HCT116 (cell line): ENCODE measurements at regions not wholly inside any gene's neighbourhood (a gene's known extent, or its start where the extent isn't known, plus 50 kb on each side); places are given as distances from the start of the nearest gene placed in this dataset.
"Not testable (repeated sequence)": the region's sequence is repeated elsewhere in the genome, so short reads cannot be mapped to it uniquely, and the experiment has no call there.

ENCODE experiments used
- ATAC-seq: fragments of 200-7000 bp; cut with Tn5 transposase; 2 replicates; pipeline ENCODE4 v1.9.1; 2020; ENCODE audit warnings: mild to moderate bottlenecking, moderate library complexity
- BruUV-seq: library from RNA; stranded (reverse); fragments of 400-500 nt; replicated peaks from 2 replicates; lab custom pipeline; 2021; lab: Mats Ljungman, UMichigan
- CTCF ChIA-PET: fragments of 300-600 bp; sonication (Branson Sonifier 250); formaldehyde crosslinking; loops from one replicate; lab custom pipeline; 2021; ENCODE audit warnings: antibody characterized with exemption; lab: Charles Lee
- POLR2A ChIA-PET: fragments of 300-600, 350-600 bp; sonication (Branson Sonifier 250); formaldehyde crosslinking; loops from one replicate; lab custom pipeline; 2021; ENCODE audit warnings: antibody characterized with exemption; lab: Charles Lee
- RAD21 ChIA-PET, 2 experiments: fragments of 300-600 bp; sonication (Branson Sonifier 250); formaldehyde crosslinking; loops; one replicate each; lab custom pipeline; 2023; ENCODE audit warnings: low total read pairs in 2 of 2; ENCODE audit not compliant: uncharacterized antibody in 2 of 2, unreplicated experiment in 2 of 2, low non-redundant PET in 1 of 2; lab: Charles Lee
- DNase-seq: peaks from one replicate; pipeline ENCODE4 v3.0.0-alpha.2; 2010; ENCODE audit warnings: low read depth, low spot score
- H2AFZ ChIP-seq: fragments of 200-600 bp; shearing (Covaris generic), sonication (generic); 2 replicates; pipeline ENCODE4 v1.6.1; 2017; ENCODE audit warnings: low read depth, mixed run types, mixed read lengths, antibody characterized with exemption, low read length; ENCODE audit not compliant: poor library complexity, severe bottlenecking
- H3K27ac ChIP-seq: 2 replicates; pipeline ENCODE4 v1.5.1; 2012; ENCODE audit warnings: low read depth, low read length
- H3K27me3 ChIP-seq: fragments of 200-600 bp; sonication (generic); 2 replicates; pipeline ENCODE4 v1.6.1; 2016; ENCODE audit warnings: mixed run types, low read length, mixed read lengths; ENCODE audit not compliant: insufficient read depth
- H3K36me3 ChIP-seq, 2 experiments: fragments of 200-500 bp in 1 of 2; fragments of 200-600 bp in 1 of 2; sonication (Bioruptor generic) in 1 of 2; sonication (generic) in 1 of 2; 2 replicates each; pipeline versions ENCODE4 v1.5.1 to v1.6.1; 2014 to 2016; ENCODE audit warnings: low read length in 2 of 2, inconsistent platforms in 1 of 2, mixed read lengths in 1 of 2, mixed run types in 1 of 2; ENCODE audit not compliant: insufficient read depth in 2 of 2, control insufficient read depth in 1 of 2
- H3K4me1 ChIP-seq, 2 experiments: fragments of 200-600 bp in 1 of 2; sonication (generic) in 1 of 2; 2 replicates each; pipeline versions ENCODE4 v1.5.1 to v1.6.1; 2012 to 2017; ENCODE audit warnings: low read length in 2 of 2, inconsistent platforms in 1 of 2, mild to moderate bottlenecking in 1 of 2, mixed read lengths in 1 of 2, mixed run types in 1 of 2, moderate library complexity in 1 of 2; ENCODE audit not compliant: insufficient read depth in 2 of 2, control insufficient read depth in 1 of 2
- H3K4me2 ChIP-seq: fragments of 200-600 bp; sonication (generic); 2 replicates; pipeline ENCODE4 v1.6.1; 2017; ENCODE audit warnings: mixed run types, low read length, mixed read lengths
- H3K4me3 ChIP-seq, 2 experiments: fragments of 200-600 bp in 1 of 2; sonication (generic) in 1 of 2; replicated peaks in 1 of 2; 2 replicates each; pipeline ENCODE4 v1.5.1; 2011 to 2016; ENCODE audit warnings: low read length in 2 of 2, control low read depth in 1 of 2, low read depth in 1 of 2, mild to moderate bottlenecking in 1 of 2, mixed read lengths in 1 of 2, mixed run types in 1 of 2
- H3K79me2 ChIP-seq: fragments of 200-600 bp; sonication (generic); 2 replicates; pipeline ENCODE4 v1.6.1; 2017; ENCODE audit warnings: mild to moderate bottlenecking, mixed run types, low read length, moderate library complexity, mixed read lengths; ENCODE audit not compliant: insufficient read depth
- H3K9ac ChIP-seq: fragments of 200-600 bp; sonication (generic); 2 replicates; pipeline ENCODE4 v1.6.1; 2016; ENCODE audit warnings: low read length, mixed read lengths
- H3K9me2 ChIP-seq: fragments of 200-600 bp; sonication (generic), shearing (Covaris generic); 2 replicates; pipeline ENCODE4 v1.6.1; 2017; ENCODE audit warnings: mixed run types, mild to moderate bottlenecking, moderate library complexity; ENCODE audit not compliant: insufficient read depth
- H3K9me3 ChIP-seq, 2 experiments: fragments of 200-500 bp in 1 of 2; fragments of 200-600 bp in 1 of 2; sonication (Bioruptor generic) in 1 of 2; sonication (generic) in 1 of 2; 2 replicates each; pipeline ENCODE4 v1.6.1; 2014 to 2017; ENCODE audit warnings: low read length in 2 of 2, mixed read lengths in 2 of 2, inconsistent platforms in 1 of 2, low read depth in 1 of 2, mild to moderate bottlenecking in 1 of 2, mixed run types in 1 of 2, moderate library complexity in 1 of 2; ENCODE audit not compliant: control insufficient read depth in 1 of 2, insufficient read depth in 1 of 2
- H4K20me1 ChIP-seq: fragments of 200-600 bp; sonication (generic), shearing (Covaris generic); 2 replicates; pipeline ENCODE4 v1.6.1; 2017; ENCODE audit warnings: mixed run types, mild to moderate bottlenecking, moderate library complexity; ENCODE audit not compliant: insufficient read depth
- EZH2 ChIP-seq: fragments of 200-600 bp; sonication (generic); IDR thresholded peaks from 2 replicates; pipeline ENCODE4 v1.6.1; 2017; ENCODE audit warnings: antibody characterized with exemption, mixed run types
- POLR2AphosphoS5 ChIP-seq: IDR thresholded peaks from 2 replicates; pipeline ENCODE4 v1.6.1; 2011; ENCODE audit warnings: mild to moderate bottlenecking, low read depth, low read length, moderate library complexity
- SIN3A ChIP-seq: IDR thresholded peaks from 2 replicates; pipeline ENCODE4 v1.6.1; 2012; ENCODE audit warnings: low read depth
- SP1 ChIP-seq: IDR thresholded peaks from 2 replicates; pipeline ENCODE4 v1.6.1; 2012; ENCODE audit warnings: low read depth
- ZFX ChIP-seq: fragments of 450-650 bp; IDR thresholded peaks from 2 replicates; pipeline ENCODE4 v1.6.1; 2017
- intact Hi-C: fragments of 100-400 bp; cut with micrococcal nuclease; formaldehyde crosslinking; loops from 2 replicates; pipeline ENCODE4 v1.10.0; 2022
- TF ChIP-seq, protein P1 (sequence below): IDR thresholded peaks from 2 replicates; pipeline ENCODE4 v1.6.1; 2012
- TF ChIP-seq, protein P2 (sequence below): IDR thresholded peaks from 2 replicates; pipeline ENCODE4 v1.6.1; 2012
- TF ChIP-seq, protein P3 (sequence below): IDR thresholded peaks from 2 replicates; pipeline ENCODE4 v1.6.1; 2011; ENCODE audit warnings: mild to moderate bottlenecking, low read length, moderate library complexity; ENCODE audit not compliant: insufficient replicate concordance; ENCODE audit errors: extremely low read depth

DNA sequence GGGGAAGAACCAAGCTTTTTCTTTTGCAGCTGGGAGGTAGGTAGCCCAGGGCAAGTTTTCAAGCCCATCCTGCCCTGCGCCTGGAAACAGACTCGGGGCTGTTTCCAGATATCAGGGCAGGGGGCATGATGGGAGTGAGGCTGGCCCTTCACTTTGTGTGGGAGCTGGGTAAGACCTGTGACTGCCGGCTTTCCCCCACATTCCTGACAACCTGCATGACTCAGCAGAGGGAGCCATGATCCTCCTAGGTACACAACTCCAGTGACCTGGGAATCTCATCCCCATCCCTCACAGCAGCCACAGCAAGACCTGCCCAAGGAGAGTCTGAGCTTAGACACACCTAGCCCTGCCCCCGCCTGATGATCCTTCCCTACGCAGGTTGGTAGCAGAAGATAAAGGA, 280.8 kb downstream of the SOX4 start:
- no peak overlapping the region for H2AFZ ChIP-seq
- H3K27ac ChIP-seq = no peak overlapping the region
- CTCF ChIA-PET = no interaction called here
- no peak overlapping the region; the same call in 1 of the 2 replicates for H3K4me2 ChIP-seq
- no peaks in the 10 kb centered on the region for H3K27me3 ChIP-seq
- DNase-seq (no peak), ATAC-seq (no peak)
- H4K20me1 ChIP-seq = no peaks in the 10 kb centered on the region
- H3K79me2 ChIP-seq = no peaks in the 10 kb centered on the region
- no TSS peak for BruUV-seq
- no peaks in the 10 kb centered on the region for H3K36me3 ChIP-seq
- POLR2A ChIA-PET = no interaction called here
- H3K9me3 ChIP-seq = no peaks in the 10 kb centered on the region
- intact Hi-C loops = no loop called here
- RAD21 ChIA-PET = no interaction called here
- no peak for TF ChIP-seq EZH2
- TF ChIP-seq, protein P1, sequence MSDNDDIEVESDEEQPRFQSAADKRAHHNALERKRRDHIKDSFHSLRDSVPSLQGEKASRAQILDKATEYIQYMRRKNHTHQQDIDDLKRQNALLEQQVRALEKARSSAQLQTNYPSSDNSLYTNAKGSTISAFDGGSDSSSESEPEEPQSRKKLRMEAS = no peak
- TF ChIP-seq SIN3A = no peak
- TF ChIP-seq ZFX = no peak
- no peak for TF ChIP-seq POLR2AphosphoS5
- TF ChIP-seq, protein P2, sequence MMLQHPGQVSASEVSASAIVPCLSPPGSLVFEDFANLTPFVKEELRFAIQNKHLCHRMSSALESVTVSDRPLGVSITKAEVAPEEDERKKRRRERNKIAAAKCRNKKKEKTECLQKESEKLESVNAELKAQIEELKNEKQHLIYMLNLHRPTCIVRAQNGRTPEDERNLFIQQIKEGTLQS = no peak
- TF ChIP-seq, protein P3, sequence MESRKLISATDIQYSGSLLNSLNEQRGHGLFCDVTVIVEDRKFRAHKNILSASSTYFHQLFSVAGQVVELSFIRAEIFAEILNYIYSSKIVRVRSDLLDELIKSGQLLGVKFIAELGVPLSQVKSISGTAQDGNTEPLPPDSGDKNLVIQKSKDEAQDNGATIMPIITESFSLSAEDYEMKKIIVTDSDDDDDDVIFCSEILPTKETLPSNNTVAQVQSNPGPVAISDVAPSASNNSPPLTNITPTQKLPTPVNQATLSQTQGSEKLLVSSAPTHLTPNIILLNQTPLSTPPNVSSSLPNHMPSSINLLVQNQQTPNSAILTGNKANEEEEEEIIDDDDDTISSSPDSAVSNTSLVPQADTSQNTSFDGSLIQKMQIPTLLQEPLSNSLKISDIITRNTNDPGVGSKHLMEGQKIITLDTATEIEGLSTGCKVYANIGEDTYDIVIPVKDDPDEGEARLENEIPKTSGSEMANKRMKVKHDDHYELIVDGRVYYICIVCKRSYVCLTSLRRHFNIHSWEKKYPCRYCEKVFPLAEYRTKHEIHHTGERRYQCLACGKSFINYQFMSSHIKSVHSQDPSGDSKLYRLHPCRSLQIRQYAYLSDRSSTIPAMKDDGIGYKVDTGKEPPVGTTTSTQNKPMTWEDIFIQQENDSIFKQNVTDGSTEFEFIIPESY = no peak
- no peak for TF ChIP-seq SP1
- no peak overlapping the region for H3K4me3 ChIP-seq
- no peak overlapping the region for H3K9ac ChIP-seq
- peaks cover 0 to 4% of the 10 kb centered on the region in 2 experiments; a peak in 2 of 4 replicates for H3K4me1 ChIP-seq
- no peaks in the 10 kb centered on the region for H3K9me2 ChIP-seq

DNA sequence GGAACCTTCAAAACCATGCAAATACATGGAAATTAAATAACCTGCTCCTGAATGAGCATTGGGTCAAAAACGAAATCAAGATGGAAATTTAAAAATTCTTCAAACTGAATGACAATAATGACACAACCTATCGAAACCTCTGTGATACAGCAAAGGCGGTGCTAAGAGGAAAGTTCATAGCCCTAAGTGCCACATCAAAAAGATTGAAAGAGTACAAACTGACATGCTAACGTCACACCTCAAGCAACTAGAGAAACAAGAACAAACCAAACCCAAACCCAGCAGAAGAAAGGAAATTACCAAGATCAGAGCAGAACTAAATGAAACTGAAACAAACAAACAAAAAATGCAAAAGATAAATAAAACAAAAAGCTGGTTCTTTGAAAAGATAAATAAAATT, 283.5 kb downstream of the SOX4 start:
- BruUV-seq, H3K4me1 ChIP-seq, H3K36me3 ChIP-seq, H3K79me2 ChIP-seq, CTCF ChIA-PET, H3K9ac ChIP-seq, H3K4me3 ChIP-seq, H3K9me3 ChIP-seq, RAD21 ChIA-PET, H3K9me2 ChIP-seq, H3K27ac ChIP-seq, intact Hi-C loops, H3K4me2 ChIP-seq, ATAC-seq, H4K20me1 ChIP-seq, H3K27me3 ChIP-seq, H2AFZ ChIP-seq, DNase-seq: not testable (repeated sequence)
- POLR2A ChIA-PET = interaction anchor here (0.6 kb wide), 1 partner anchor 26 kb away, joined by 3 read pairs; no protein-coding TSS in a partner anchor

DNA sequence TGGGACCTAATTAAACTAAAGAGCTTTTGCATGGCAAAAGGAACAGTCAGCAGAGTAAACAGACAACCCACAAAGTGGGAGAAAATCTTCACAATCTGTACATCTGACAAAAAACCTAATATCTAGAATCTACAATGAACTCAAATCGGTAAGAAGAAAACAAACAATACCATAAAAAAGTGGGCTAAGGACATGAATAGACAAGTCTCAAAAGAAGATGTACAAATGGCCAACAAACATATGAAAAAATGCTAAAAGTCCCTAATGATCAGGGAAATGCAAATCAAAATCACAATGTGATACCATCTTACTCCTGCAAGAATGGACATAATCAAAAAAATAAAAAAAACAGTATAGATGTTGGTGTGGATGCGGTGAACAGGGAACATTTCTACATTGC, 286.7 kb downstream of the SOX4 start:
- H3K4me2 ChIP-seq, H3K36me3 ChIP-seq, H2AFZ ChIP-seq, intact Hi-C loops, H3K27me3 ChIP-seq, POLR2A ChIA-PET, H3K9ac ChIP-seq, H3K4me1 ChIP-seq, CTCF ChIA-PET, H3K4me3 ChIP-seq, H3K9me2 ChIP-seq, H3K79me2 ChIP-seq, H4K20me1 ChIP-seq, RAD21 ChIA-PET, ATAC-seq, H3K27ac ChIP-seq, BruUV-seq, DNase-seq, H3K9me3 ChIP-seq: not testable (repeated sequence)
